HEK293 (cell line): ENCODE measurements at regions not wholly inside any gene's neighbourhood (a gene's known extent, or its start where the extent isn't known, plus 50 kb on each side); places are given as distances from the start of the nearest gene placed in this dataset.

Experiments used
- CTCF ChIP-seq: fragments of 450-650 bp; formaldehyde crosslinking; IDR thresholded peaks from 2 replicates; pipeline ENCODE4 v1.5.1; 2016; ENCODE audit warnings: missing biosample characterization, missing genetic modification characterization
- OVOL3 ChIP-seq: fragments of 450-650 bp; formaldehyde crosslinking; IDR thresholded peaks from 2 replicates; pipeline ENCODE4 v1.5.1; 2016; ENCODE audit warnings: missing biosample characterization, missing genetic modification characterization
- PRDM2 ChIP-seq: fragments of 450-650 bp; formaldehyde crosslinking; IDR thresholded peaks from 2 replicates; pipeline ENCODE4 v1.5.1; 2016; ENCODE audit warnings: missing biosample characterization, missing genetic modification characterization, borderline replicate concordance
- SCRT2 ChIP-seq: fragments of 450-650 bp; formaldehyde crosslinking; IDR thresholded peaks from 2 replicates; pipeline ENCODE4 v1.5.1; 2016; ENCODE audit warnings: missing biosample characterization, missing genetic modification characterization
- ZBTB26 ChIP-seq: fragments of 450-650 bp; formaldehyde crosslinking; optimal IDR thresholded peaks from 2 replicates; pipeline ENCODE3; 2016; ENCODE audit warnings: missing biosample characterization, mild to moderate bottlenecking, missing genetic modification characterization
- ZNF121 ChIP-seq: fragments of 450-650 bp; formaldehyde crosslinking; IDR thresholded peaks from 2 replicates; pipeline ENCODE4 v1.5.1; 2016; ENCODE audit warnings: missing biosample characterization, missing genetic modification characterization
- ZNF175 ChIP-seq: fragments of 450-650 bp; formaldehyde crosslinking; IDR thresholded peaks from 2 replicates; pipeline ENCODE4 v1.5.1; 2016; ENCODE audit warnings: missing biosample characterization, missing genetic modification characterization
- ZNF23 ChIP-seq: fragments of 450-650 bp; formaldehyde crosslinking; IDR thresholded peaks from 2 replicates; pipeline ENCODE4 v1.5.1; 2016; ENCODE audit warnings: missing biosample characterization, missing genetic modification characterization, borderline replicate concordance
- ZNF426 ChIP-seq: fragments of 450-650 bp; formaldehyde crosslinking; IDR thresholded peaks from 2 replicates; pipeline ENCODE4 v1.5.1; 2017; ENCODE audit warnings: missing biosample characterization, missing genetic modification characterization, mild to moderate bottlenecking, inconsistent platforms, moderate library complexity
- ZNF510 ChIP-seq: fragments of 450-650 bp; formaldehyde crosslinking; IDR thresholded peaks from 2 replicates; pipeline ENCODE4 v1.5.1; 2018; ENCODE audit warnings: mild to moderate bottlenecking, missing genetic modification characterization, missing biosample characterization; ENCODE audit not compliant: insufficient replicate concordance
- ZSCAN5A ChIP-seq: fragments of 450-650 bp; formaldehyde crosslinking; IDR thresholded peaks from 2 replicates; pipeline ENCODE4 v1.5.1; 2016; ENCODE audit warnings: missing biosample characterization, missing genetic modification characterization

GRCh38 chr4:179747218-179747910 lies 2305.1 kb upstream of the AGA start:
- TF ChIP-seq ZNF175 (tag by site-specific recombination) (no peak), PRDM2 (tag by site-specific recombination) (no peak), CTCF (tag by site-specific recombination) (no peak), OVOL3 (tag by site-specific recombination) (no peak), ZNF121 (tag by site-specific recombination) (no peak), ZNF510 (tag by site-specific recombination) (no peak), ZSCAN5A (no peak), ZNF426 (tag by site-specific recombination) (no peak), ZBTB26 (tag by site-specific recombination) (no peak), SCRT2 (tag by site-specific recombination) (no peak), ZNF23 (tag by site-specific recombination) (no peak)
